ENCODE measurements at regions not wholly inside any gene's neighbourhood (a gene's known extent, or its start where the extent isn't known, plus 50 kb on each side); places are given as distances from the start of the nearest gene placed in this dataset.

DNA sequence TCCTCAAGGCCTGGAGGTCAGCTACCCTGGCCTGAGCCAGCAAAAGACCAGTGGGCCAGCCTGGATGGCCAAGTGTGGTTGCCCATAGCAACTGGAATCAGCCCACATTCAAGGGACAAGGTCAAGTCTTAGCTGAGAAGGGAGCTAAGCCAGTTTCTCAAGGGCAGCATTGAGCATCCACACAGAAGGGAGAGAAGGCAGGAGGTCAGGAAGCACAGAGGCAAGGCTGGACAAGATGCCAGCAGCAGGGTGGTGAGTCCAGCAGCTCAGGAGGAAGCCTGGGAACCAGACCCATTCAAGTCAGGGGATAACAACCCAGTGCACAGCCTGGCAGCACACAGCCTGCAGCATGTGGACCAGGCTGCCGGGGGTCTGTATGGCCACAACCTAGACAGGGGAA, 54.0 kb upstream of the ZMIZ1 start:
- Histone ChIP-seq H3K27me3 (no peaks in the 10 kb centered on the region), H3K4me3 (no peak overlapping the region), H3K27ac (peak overlapping the region in 1 of 5 donors; percentile 6), H3K9me3 (replicated peaks in 1 of 3) (no peaks in the 10 kb centered on the region), H3K36me3 (replicated peaks in 1 of 2) (no peaks in the 10 kb centered on the region), H3K4me1 (replicated peaks in 1 of 2) (peaks cover 0 to 12% of the 10 kb centered on the region in 2 donors)
- WGBS, 4 donors, result 83 to 100% (median 98%) methylated on average over 1 of the region's 1 CpG
- TF ChIP-seq, protein P1, sequence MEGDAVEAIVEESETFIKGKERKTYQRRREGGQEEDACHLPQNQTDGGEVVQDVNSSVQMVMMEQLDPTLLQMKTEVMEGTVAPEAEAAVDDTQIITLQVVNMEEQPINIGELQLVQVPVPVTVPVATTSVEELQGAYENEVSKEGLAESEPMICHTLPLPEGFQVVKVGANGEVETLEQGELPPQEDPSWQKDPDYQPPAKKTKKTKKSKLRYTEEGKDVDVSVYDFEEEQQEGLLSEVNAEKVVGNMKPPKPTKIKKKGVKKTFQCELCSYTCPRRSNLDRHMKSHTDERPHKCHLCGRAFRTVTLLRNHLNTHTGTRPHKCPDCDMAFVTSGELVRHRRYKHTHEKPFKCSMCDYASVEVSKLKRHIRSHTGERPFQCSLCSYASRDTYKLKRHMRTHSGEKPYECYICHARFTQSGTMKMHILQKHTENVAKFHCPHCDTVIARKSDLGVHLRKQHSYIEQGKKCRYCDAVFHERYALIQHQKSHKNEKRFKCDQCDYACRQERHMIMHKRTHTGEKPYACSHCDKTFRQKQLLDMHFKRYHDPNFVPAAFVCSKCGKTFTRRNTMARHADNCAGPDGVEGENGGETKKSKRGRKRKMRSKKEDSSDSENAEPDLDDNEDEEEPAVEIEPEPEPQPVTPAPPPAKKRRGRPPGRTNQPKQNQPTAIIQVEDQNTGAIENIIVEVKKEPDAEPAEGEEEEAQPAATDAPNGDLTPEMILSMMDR (IDR thresholded peaks at IDR 0.05), result no peak
- no peak for TF ChIP-seq POLR2A (IDR thresholded peaks at IDR 0.05)
- peak; percentile 51 to 89 (median 75) for DNase-seq
- intact Hi-C loops (cut with DNase I), result no loop called here

DNA sequence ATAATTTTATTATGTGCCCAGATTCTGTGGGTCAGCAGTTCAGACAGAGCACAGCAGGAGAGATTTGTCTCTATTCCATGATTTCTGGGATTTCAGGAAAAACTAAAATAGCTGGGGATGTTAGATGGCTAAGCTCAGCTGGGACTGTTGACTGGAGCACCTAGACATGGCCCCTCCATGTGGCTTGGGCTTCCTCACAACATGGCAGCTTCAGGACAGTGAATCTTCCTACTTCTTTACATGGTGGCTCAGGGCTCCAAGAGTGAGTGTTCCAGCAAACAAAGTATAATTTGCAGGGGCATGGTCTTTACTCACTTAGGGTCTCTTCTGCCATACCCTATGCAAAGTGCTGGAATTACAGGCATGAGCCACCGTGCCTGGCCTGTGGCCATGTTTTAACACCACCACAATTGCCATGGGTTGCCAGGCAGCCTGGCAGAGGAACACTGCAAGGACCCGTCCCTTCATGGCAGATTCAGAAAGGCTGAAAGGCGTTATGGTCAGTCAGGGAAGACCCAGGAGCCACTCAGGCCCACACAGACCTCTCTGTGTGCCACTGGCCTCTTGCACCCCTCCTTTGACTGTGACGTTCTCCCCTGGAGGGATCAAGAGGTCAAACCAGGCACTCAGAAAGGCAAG, 50.8 kb upstream of the ZMIZ1 start:
- DNase-seq, result peak in 1 of 7 donors; percentile 6
- no peak overlapping the region for H3K4me3 ChIP-seq
- H3K27ac ChIP-seq, result peak overlapping the region in 2 of 5 donors; percentile 7 to 44
- no peak for TF ChIP-seq POLR2A (IDR thresholded peaks at IDR 0.05)
- TF ChIP-seq, protein P1 (IDR thresholded peaks at IDR 0.05), result no peak
- H3K4me1 ChIP-seq (replicated peaks in 1 of 2), result peaks cover 0 to 17% of the 10 kb centered on the region in 2 donors
- 88 to 100% (median 93%) methylated on average over 1 to 4 of the region's 4 CpGs for WGBS, 4 donors
- intact Hi-C loops (cut with DNase I), result no loop called here
- no peaks in the 10 kb centered on the region for H3K27me3 ChIP-seq
- H3K9me3 ChIP-seq (replicated peaks in 1 of 3), result no peaks in the 10 kb centered on the region
- no peaks in the 10 kb centered on the region for H3K36me3 ChIP-seq (replicated peaks in 1 of 2)

DNA sequence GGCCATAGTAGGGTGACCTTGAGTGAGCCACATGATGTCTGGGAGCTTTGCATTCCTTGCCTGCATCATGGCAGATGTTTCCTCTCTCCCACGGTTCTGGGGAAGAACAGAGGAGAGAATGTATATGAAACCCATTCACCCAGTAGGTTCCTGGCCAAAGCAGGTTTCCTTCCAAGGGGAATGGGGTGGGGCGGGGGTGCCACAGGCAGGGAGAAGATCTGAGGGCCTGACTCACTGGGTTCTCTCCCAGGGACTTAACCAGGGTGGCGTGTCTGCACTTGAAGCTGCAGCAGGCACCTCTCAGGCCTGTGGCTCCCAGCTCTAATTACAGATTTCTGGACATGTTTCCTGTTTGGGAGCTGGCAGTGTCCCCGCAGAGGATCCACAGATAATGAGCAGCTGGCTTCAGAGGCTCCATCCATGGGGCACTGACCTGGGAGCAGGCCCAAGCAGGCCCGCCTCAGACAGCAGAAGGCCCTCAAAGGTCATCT, 50.2 kb upstream of the ZMIZ1 start:
- Histone ChIP-seq H3K27ac (peak overlapping the region in 2 of 5 donors; percentile 7 to 44), H3K4me3 (no peak overlapping the region), H3K9me3 (replicated peaks in 1 of 3) (no peaks in the 10 kb centered on the region), H3K4me1 (replicated peaks in 1 of 2) (peaks cover 0 to 23% of the 10 kb centered on the region in 2 donors), H3K36me3 (replicated peaks in 1 of 2) (no peaks in the 10 kb centered on the region), H3K27me3 (no peaks in the 10 kb centered on the region)
- WGBS, 4 donors, result 60 to 85% (median 74%) methylated on average over 1 to 5 of the region's 5 CpGs
- no peak for TF ChIP-seq POLR2A (IDR thresholded peaks at IDR 0.05)
- TF ChIP-seq, protein P1 (IDR thresholded peaks at IDR 0.05), result no peak
- peak in 2 of 7 donors; percentile 17 to 65 for DNase-seq
- intact Hi-C loops (cut with DNase I), result no loop called here

Small RNA genes in the stretch of these regions (small RNA-seq; reads per million reads assigned to genes)
- gene RF00056, result 0 reads per million in 2 donors
